Smooth muscle cell (in vitro differentiated cells): ENCODE measurements at regions not wholly inside any gene's neighbourhood (a gene's known extent, or its start where the extent isn't known, plus 50 kb on each side); places are given as distances from the start of the nearest gene placed in this dataset.

Experiments
- DNase-seq: peaks from one replicate; lab custom pipeline; 2025; ENCODE audit not compliant: unreplicated experiment; lab: John Stamatoyannopoulos, UW
- H2AFZ ChIP-seq: fragments of 200-600 bp; sonication (generic); 2 replicates; pipeline ENCODE4 v1.6.0; 2016; ENCODE audit warnings: antibody characterized with exemption, low read depth, mild to moderate bottlenecking
- H3F3A ChIP-seq: fragments of 200-600 bp; sonication (generic); 2 replicates; pipeline ENCODE4 v1.6.0; 2017; ENCODE audit warnings: antibody characterized with exemption, low read depth
- H3K27ac ChIP-seq: fragments of 200-600 bp; sonication (generic); 2 replicates; pipeline ENCODE4 v1.5.1; 2016; ENCODE audit warnings: low read depth, mild to moderate bottlenecking
- H3K27me3 ChIP-seq: fragments of 200-600 bp; sonication (generic); 2 replicates; pipeline ENCODE4 v1.6.1; 2016; ENCODE audit warnings: low read depth, mild to moderate bottlenecking
- H3K36me3 ChIP-seq: fragments of 200-600 bp; sonication (generic); 2 replicates; pipeline ENCODE4 v1.5.1; 2016; ENCODE audit warnings: low read depth
- H3K4me1 ChIP-seq: fragments of 200-600 bp; sonication (generic); 2 replicates; pipeline ENCODE4 v1.5.1; 2016; ENCODE audit warnings: low read depth
- H3K4me2 ChIP-seq: fragments of 200-600 bp; sonication (generic); 2 replicates; pipeline ENCODE4 v1.6.0; 2016; ENCODE audit warnings: mild to moderate bottlenecking
- H3K4me3 ChIP-seq: fragments of 200-600 bp; sonication (generic); 2 replicates; pipeline ENCODE4 v1.5.1; 2016; ENCODE audit warnings: mild to moderate bottlenecking
- H3K79me2 ChIP-seq: fragments of 200-600 bp; sonication (generic); 2 replicates; pipeline ENCODE4 v1.6.0; 2016; ENCODE audit warnings: low read depth, mild to moderate bottlenecking
- H3K9ac ChIP-seq: fragments of 200-600 bp; sonication (generic); 2 replicates; pipeline ENCODE4 v1.6.0; 2016; ENCODE audit warnings: low read depth
- H3K9me3 ChIP-seq: fragments of 200-600 bp; sonication (generic); replicated peaks from 2 replicates; pipeline ENCODE4 v1.5.1; 2016; ENCODE audit warnings: low read depth
- H4K20me1 ChIP-seq: fragments of 200-600 bp; sonication (generic); 2 replicates; pipeline ENCODE4 v1.6.0; 2016; ENCODE audit warnings: low read depth
- CTCF ChIP-seq: fragments of 200-600 bp; sonication (generic); IDR thresholded peaks from 2 replicates; pipeline ENCODE4 v1.5.1; 2017; ENCODE audit warnings: borderline replicate concordance, mild to moderate bottlenecking, antibody characterized with exemption; ENCODE audit not compliant: insufficient read depth, poor library complexity, severe bottlenecking
- WGBS: methylation state at CpG from one replicate; pipeline ENCODE4 v1.1.7; 2016; ENCODE audit warnings: low lambda C conversion rate; 5-methylcytosine and 5-hydroxymethylcytosine counted together

GRCh38 chr4:80142394-80143306 is 54.7 kb upstream of the PRDM8 start:
- Histone ChIP-seq H3K4me2 (no peak overlapping the region), H3K9ac (no peak overlapping the region), H3F3A (no peaks in the 10 kb centered on the region), H3K4me3 (no peak overlapping the region), H3K79me2 (no peaks in the 10 kb centered on the region), H4K20me1 (no peaks in the 10 kb centered on the region), H2AFZ (no peak overlapping the region), H3K27ac (no peak overlapping the region), H3K27me3 (no peaks in the 10 kb centered on the region), H3K9me3 (no peaks in the 10 kb centered on the region), H3K36me3 (no peaks in the 10 kb centered on the region), H3K4me1 (no peaks in the 10 kb centered on the region)
- no peak for DNase-seq
- WGBS = 80% methylated on average over 4 of the region's 4 CpGs
- no peak for TF ChIP-seq CTCF

DNA sequence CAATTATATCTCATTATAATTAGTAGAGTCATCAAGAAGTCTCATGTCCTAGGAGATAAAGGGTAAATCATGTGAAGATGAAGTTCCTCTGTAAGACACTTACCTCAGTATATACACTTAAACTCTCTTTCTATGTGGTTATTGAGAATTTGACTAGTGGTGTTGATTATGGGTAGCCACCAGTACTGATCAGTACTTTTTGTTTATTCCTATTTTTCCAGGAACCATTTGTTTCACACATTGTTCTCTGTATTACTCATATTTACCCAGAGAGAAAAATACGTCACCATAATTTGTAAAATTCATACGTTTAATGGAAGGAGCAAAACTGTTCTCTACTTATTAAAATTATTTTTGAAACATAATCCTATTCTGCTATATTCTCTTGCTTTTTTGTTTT is 55.8 kb upstream of the PRDM8 start:
- H3K9me3 ChIP-seq = no peaks in the 10 kb centered on the region
- no peak overlapping the region for H3K27ac ChIP-seq
- no peak overlapping the region for H3K4me3 ChIP-seq
- no peaks in the 10 kb centered on the region for H3K79me2 ChIP-seq
- no peak for DNase-seq
- H3K9ac ChIP-seq = no peak overlapping the region
- no peaks in the 10 kb centered on the region for H3K4me1 ChIP-seq
- no peaks in the 10 kb centered on the region for H4K20me1 ChIP-seq
- TF ChIP-seq CTCF = no peak
- 89% methylated on average over 2 of the region's 2 CpGs for WGBS
- H3K36me3 ChIP-seq = no peaks in the 10 kb centered on the region
- H3K4me2 ChIP-seq = no peak overlapping the region
- H3F3A ChIP-seq = no peaks in the 10 kb centered on the region
- no peaks in the 10 kb centered on the region for H3K27me3 ChIP-seq
- no peak overlapping the region for H2AFZ ChIP-seq

GRCh38 chr4:80140194-80140593 is 57.1 kb upstream of the PRDM8 start:
- Histone ChIP-seq H3K9ac (no peak overlapping the region), H3F3A (no peaks in the 10 kb centered on the region), H2AFZ (no peak overlapping the region), H3K27ac (no peak overlapping the region), H3K4me1 (no peaks in the 10 kb centered on the region), H3K36me3 (no peaks in the 10 kb centered on the region), H3K27me3 (no peaks in the 10 kb centered on the region), H3K4me3 (no peak overlapping the region), H3K79me2 (no peaks in the 10 kb centered on the region), H3K4me2 (no peak overlapping the region), H3K9me3 (no peaks in the 10 kb centered on the region), H4K20me1 (no peaks in the 10 kb centered on the region)
- no peak for TF ChIP-seq CTCF
- DNase-seq = no peak
- 69% methylated on average over 2 of the region's 2 CpGs for WGBS

GRCh38 chr4:80139671-80140070 is 57.6 kb upstream of the PRDM8 start:
- no peak for TF ChIP-seq CTCF
- Histone ChIP-seq H4K20me1 (no peaks in the 10 kb centered on the region), H3K9ac (no peak overlapping the region), H3K9me3 (no peaks in the 10 kb centered on the region), H3K27ac (no peak overlapping the region), H3K4me1 (no peaks in the 10 kb centered on the region), H3K4me2 (no peak overlapping the region), H3K36me3 (no peaks in the 10 kb centered on the region), H3K27me3 (no peaks in the 10 kb centered on the region), H3K79me2 (no peaks in the 10 kb centered on the region), H3F3A (no peaks in the 10 kb centered on the region), H2AFZ (no peak overlapping the region), H3K4me3 (no peak overlapping the region)
- WGBS = 87% methylated on average over 3 of the region's 3 CpGs
- DNase-seq = no peak
